GM21619 (cell line): ENCODE measurements at regions not wholly inside any gene's neighbourhood (a gene's known extent, or its start where the extent isn't known, plus 50 kb on each side); places are given as distances from the start of the nearest gene placed in this dataset.

ENCODE experiments used
- ATAC-seq: cut with Tn5 transposase; IDR thresholded peaks from one replicate; pipeline ENCODE4 v1.9.1; 2021; ENCODE audit not compliant: unreplicated experiment

DNA sequence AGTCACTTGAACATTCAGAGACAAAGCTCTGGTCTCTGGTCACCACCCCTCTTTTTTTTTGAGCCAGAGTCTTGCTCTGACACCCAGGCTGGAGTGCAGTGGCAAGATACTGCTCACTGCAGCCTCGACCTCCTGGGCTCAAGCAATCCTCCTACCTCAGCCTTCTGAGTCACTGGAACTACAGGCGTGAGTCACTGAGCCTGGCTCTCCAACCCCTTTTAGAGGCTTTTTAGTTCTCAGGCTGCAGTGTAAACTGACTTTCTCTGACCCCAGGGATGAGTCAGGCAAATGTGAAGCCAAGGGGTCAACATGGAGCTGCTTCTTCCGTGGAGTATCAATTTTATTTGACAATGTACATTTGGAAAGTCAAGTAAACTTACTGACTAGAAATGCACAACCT lies 229.2 kb downstream of the PTTG2 start:
- ATAC-seq: no peak

DNA sequence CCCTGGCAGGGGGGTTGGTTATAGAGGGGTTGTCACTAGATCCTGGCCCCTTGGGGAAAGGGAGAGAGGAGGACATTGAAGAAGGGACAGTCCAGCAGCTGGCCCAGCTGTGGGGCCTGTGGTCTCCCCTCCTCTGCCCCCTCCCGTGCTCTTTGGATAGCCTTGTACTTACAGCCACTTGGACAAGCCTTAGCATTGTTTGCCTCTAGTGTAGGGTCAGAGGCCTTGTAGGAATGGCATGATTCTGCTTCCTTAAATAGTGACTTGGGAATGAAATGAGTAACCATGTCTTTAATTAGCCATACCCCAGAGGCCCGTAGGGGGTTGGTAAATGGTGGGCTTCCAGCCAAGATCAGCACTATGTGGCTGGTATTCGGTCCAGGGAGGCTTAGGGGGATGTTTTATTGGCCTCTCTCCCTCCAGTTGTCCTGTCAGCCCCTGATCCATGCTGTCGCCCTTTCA lies 230.6 kb downstream of the PTTG2 start:
- no peak for ATAC-seq

DNA sequence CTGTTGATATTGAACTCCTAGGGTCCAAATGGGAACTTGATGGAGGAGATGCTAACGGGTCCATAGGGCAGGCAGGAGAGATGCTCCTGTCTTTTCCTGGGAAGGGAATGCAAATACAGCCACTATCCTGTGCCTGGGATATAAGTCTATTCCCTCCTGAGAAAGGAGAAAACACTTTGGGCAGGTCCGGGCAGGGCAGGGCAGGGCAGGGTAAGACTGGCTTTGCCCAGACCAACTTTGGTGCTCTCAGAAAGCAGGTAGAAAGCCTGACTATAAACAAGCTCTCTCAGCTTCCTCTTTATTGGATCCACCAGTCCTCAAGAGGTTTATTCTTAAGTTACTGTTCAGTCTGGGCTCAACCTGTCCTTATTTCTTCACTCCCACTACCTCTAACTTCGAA lies 232.3 kb downstream of the PTTG2 start:
- no peak for ATAC-seq

DNA sequence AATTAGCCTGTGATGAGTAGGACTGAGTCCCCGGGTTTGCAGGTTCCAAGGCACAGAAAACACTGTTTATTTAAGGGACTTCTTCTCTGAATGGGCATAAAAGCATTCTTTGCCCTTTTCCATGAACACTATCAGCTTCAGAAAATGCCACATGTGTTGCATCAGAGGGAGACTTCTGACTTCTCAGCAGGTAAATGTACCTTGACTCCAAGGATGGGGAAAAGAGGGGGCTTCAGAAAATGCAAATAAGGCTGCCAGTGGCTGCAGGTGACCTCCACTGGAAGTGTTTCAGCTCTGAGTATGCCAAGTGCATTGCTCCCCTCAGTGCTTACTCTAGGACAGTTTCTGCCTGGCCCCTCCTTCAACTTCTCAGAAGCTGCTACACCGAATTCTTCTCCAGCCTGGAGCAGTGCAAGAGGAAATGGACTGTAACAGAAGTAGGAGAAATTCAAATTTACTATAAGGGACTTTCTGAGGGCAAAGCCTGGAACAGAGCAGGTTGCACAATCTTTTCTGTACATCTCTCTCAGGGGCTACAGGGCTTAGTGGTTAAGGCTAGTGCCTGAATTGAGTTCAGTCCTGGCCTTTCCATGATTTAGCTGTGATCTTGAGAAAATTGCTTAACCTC lies 233.2 kb downstream of the PTTG2 start:
- no peak for ATAC-seq

DNA sequence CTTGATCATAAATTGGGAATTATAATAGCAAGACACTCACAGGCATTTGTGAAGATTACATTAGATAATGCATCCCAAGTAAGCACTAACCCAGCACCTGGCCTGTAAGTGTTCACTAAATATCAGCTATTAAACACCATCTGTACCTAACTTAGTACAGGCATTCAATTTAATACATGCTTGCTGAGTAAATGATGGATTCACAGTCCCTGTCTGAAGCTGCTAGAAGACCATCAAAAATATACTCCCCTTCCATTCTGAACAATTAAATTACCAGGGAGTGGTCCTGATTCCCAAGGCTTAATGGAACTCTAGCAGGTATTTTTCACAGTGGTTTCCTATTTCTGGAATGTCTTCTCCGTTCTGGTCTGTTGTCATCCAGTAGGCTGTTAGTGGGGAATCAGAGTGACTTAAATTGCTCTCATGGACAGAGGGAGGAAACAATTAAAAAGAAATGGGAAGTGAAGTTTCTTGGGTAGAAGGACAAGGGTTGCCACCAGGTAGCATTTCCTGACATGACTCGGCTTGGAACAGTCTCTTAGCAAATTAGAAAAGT lies 233.9 kb downstream of the PTTG2 start:
- ATAC-seq: no peak

DNA sequence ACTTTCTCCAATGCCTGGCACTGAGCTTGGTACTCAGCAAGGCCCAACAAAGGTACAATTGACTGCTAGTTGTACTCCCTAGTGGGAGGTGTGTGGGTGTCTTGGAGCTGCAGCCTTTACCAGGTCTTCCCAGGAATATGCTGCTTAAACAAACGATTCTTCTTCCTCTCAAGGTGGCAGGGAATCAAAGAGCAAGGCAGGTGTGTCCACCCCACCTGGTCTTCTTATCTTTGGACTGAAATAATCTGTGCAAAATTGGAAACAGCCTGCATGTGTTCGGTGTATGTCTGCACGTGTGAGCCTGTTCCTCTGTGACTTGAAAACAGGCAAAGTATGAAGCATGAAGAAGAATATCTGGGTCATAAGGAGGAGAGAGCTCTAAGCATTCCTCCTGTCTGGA lies 235.3 kb downstream of the PTTG2 start:
- no peak for ATAC-seq

DNA sequence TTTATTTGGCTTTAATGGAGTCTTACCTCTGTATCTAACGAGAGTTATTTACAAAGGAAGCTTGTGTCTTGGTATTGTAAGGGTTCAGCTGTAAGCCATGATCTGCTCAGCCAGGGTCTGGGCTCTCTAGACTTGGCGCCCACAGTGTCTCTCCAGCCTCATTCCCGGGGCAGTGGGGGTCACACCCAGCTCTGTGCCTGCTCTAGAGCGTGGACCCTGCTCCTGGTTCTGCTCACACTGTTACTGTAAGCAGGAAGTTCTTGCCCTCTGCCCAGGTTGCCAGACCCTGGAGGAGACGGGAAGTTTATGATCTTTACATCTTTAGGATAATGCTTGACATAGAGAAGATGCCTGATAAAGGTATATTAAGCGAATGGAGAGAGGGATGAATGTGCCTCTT lies 235.7 kb downstream of the PTTG2 start:
- ATAC-seq: no peak

DNA sequence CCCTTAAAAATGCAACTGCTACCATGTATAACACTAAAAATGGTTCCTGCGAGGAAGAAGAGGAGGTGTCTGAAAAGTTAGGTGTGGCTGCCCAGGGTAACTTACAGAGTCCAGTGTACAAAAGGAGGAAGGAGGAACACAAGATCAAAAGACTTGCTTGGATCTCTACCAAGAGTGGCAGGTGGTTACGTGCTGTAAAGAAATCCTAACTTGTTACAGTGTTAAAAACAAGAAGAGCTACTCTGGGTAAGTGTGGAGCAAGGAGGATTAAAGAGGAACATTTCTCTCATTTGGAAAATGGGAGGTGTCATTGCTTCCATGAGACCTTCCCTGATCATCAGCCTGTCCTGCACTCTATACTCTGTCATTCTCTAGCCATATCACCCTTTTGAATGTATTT lies 242.0 kb downstream of the PTTG2 start:
- ATAC-seq: no peak

DNA sequence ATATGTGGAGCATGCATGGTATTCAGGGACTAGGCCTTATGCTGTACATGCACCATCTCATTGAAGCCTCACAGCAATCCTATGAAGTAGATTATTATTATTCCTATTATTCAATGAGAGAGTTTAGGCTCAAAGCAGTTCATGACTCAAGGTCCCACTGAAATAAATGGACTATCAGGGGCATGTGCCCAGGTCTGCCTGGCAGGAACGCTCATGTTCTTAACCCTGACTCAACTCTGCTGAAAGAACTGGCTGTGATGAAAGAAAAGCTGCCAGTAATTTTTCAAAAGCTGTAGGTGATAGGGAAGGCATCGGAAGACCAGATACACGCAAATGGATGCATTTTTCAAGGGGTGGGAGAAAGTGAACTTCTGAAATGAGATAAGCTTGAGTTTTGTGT lies 243.4 kb downstream of the PTTG2 start:
- no peak for ATAC-seq

DNA sequence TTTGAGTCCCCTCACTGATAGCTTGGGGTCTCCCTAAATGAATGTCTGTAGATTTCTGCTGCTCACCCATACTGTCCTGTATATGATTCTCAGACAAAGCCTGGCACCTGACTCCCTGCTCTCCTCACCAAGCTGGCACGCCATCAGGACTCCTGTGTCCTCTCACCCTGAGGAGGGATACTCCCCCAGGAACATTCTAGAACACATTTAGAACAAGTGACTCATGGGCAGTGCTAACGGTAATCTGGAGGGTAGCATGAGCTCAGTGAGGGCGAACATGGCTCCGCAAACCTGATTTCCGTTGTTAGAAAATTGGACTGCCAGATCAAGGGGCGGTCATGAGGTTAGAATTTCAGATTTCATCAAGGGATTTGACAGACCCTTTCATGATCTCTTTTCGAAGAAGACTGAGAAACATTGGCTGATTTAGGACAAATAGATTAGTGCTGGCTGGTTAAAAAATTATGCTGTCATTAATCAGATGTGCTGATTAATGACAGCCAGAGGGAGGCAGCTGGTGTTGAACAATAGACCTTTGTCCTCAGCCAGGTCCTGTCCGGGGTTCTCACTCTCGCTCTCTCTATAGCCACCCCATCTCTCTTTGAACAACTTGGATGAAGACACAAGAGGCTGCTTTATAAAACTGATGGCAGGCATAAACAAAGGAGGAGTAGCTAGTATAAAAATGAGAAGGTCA lies 244.3 kb downstream of the PTTG2 start:
- no peak for ATAC-seq

DNA sequence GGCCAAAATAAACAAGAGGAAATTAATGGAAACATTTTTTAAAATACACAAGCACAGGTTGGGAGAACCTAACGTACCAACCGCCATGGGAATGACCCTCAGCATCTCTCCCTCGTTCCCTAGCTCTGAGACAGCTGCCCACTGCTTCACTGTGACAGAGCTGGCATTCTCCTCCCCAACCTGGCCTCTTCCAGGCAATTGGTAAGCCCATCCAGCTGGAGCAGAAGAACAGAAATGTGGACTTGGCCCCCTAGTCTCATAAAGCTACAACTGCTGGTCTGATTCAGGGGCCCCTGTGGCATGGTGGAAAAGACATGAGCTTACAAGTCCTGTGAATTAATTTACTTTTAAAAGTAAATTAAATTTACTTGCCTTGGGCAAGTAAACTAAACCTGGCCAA lies 245.1 kb downstream of the PTTG2 start:
- ATAC-seq: no peak

DNA sequence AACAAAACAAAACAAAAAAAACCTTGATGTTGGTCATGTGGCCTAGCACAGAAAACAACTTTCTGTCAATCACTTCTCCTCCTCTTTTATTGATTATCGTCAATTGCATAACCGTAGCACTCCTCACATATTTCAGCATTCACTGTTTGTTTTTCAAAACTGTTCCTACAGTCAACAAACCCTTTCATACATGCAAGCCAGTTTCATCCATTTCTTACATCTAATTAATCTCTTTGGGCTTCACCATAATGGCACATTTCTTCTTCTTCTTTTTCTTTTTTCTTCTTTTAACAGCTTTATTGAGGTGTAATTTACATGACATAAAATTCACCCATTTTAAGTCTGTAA lies 246.9 kb downstream of the PTTG2 start:
- no peak for ATAC-seq

DNA sequence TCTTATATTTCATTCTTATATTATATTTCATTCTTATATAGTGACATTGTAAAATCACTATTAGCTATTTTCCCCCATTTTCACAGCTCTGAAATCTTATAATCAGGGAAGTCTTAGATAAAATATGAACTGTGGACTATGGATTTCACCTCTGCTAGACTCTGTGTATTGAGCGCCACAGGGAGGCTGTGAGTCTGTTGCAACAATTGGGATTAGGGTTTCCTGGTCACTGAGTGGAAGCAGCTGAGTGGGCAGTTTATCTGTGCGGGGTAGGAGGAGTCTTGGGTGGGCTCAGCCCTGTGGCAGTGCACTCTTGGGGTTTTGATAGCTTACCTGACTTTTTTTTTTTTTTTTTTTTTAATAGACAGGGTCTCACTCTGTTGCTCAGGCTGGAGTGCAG lies 249.5 kb downstream of the PTTG2 start:
- ATAC-seq: no peak

DNA sequence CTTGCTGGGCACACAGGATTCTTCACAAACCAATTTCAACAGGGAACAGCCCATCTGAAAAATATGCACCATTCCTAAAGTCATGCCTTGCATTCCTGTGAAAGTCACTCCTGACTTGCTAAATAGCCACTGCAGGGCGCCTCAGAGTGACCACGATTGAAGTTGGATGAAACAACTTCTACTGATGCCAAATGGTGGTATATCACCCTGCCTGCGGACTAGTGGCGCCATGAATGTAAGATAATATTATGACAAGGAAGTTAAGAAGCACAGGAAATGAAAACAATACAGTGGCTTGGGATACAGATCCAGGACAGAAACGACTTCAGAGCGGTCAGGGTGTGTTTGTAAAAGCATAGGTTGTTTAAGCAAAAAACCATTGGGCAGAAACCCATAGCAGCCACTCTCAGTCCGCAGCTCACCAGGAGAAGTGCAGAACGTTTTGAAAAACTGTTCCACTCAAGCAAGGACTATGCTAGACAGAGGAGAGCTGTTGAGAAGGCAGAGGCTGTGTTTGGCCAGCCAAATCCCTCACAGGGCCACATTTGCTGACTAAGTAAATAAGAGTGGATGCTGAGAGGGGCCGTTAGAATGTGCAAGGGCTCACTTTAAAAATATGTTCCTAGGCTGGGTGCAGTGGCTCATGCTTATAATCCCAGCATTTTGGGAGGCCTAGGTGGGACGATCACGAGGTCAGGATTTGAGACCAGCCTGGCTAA lies 250.4 kb downstream of the PTTG2 start:
- ATAC-seq: no peak

DNA sequence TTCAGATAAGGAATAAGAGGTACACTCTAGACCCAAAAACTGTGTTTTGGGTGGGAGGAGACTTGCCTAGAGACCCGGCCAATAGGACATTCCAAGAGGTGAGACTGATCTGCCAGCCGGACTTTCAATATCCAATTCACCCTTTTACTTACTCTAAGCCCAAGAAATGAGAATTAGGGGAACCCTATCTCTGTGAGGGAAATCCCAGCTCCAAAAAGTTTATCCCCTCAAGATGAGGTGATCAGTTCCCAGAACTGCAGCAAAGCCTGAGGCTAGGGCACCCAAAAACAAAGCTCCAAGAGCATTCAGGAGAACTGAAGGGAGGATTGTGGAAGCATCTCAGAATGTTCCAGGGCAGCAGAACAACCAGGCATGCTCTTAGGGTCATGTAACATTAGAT lies 251.7 kb downstream of the PTTG2 start:
- ATAC-seq: no peak

DNA sequence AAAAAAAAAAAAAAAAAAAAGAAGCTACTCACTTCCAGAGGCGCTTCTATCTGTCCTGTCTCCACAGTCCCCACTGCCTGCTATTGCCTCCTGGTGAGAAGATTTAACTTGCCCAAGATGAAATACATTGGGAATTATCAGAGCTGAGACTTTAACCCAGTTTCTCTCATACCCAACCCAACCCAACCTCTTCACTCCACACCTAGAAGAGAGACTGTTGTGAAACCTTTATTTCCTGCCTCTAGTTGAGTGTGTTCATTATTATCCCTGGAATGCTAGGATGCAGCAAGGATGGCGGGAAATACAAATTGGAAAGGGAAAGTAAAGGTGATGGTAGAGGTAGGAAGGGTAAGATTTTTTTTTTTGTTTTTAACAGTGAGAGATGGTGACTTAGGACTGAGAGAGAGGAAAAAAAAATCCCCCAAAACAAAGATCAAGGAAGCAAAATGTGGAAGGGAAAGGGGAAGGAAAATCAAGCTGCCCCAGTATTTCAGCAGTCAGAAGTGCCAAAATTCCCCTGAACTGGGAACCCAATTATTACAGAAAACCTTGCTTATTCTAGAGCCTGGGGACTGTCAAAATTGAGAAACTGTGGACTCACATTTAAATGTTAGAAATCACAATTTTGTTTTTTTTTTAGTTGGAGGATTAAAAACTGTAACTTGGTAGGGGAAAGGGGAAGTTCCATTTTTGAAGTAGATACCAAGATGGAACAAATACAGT lies 253.0 kb downstream of the PTTG2 start:
- ATAC-seq: no peak

DNA sequence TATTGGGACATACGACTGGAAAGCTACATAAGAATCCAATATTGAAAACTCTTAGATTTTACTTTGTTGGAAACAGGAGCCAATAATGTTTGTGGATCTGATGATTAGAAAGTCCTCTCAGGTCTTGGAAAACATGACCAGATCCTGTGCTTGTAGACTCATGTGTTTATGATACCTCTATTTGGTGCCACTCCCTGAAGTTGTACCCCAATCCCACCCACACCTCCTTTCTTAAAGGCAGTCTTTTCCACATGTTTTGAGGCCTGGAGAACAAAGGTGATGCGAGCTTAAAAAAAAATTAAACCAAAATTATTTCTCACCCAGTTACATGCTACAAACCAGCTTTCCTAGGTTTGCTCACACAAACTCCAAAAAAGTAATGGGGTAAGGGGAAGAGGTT lies 262.7 kb downstream of the PTTG2 start:
- no peak for ATAC-seq

DNA sequence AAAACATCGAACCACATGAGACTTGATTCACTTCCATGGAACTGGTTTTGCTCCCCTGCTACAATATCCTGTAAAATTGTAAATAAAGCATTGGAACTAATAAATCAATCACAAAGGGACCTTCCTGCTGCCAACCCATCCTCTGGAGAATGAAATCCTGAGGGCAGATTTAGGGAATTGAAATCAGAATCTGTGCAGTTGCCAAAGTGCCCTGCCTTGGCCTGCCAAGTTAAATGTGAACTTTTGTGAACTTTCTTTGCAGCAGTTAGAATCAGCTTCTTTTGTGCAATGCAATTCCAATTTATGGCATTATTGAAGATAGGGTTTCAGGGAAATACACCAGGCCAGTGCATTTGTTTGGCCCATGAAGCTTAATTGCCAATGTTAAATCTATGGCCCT lies 263.1 kb downstream of the PTTG2 start:
- ATAC-seq: no peak

DNA sequence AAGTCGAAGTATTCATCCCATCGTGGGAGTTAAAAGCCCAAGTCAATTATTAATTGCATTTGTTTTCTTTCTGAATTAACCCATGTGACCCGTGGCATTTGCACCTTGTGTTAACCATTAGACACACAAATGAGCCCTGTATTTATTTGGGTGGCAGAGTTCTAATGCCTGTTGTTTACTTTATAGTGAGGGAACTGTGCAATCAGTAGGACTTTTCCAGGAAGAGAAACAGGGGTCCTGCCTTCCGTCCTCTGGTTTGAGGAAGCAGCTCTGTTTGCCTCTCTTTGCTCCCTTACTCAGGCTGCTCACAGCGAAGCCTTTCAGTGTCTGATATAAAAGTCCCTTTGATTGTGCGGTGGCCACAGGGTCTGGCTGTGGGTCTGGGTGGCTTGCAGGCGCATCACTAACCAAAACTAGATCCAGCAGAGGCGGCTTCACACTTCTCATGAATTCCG lies 263.6 kb downstream of the PTTG2 start:
- no peak for ATAC-seq

DNA sequence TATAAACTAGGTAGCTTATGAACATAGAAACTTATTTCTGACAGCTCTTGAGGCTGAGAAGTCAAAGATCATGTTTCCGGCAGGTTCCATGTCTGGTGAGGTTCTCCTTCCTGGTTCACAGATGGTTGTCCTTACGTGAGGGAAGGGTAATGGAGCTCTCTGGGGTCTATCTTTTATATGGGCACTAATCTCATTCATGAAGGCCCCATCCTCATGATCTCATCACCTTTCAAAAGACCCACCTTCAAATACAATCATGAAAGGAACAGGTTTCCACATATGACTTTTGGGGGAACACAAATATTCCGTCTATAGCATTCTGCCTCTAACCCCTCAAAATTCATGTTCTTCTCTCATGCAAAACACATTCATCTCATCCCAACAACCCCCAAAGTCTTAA lies 264.7 kb downstream of the PTTG2 start:
- ATAC-seq: no peak

DNA sequence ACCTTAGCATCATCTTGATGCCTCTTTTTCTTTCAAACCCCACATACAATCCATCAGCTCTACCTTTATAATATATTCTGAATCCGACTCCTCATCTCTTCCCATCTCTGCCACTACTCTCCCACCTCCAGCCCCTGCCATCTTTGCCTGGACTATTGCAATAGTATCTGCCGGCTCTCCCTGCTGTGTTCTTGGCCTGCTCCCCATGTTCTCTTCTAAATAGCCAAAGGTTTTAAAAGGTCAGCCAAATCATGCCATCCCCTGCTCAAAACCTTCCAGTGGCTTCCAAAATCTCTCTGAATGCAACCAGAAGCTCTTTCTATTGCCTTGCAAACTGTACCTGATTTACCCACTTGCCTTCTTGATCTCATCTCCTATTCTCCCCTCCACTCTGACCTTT lies 266.0 kb downstream of the PTTG2 start:
- no peak for ATAC-seq
